NCI-H510A treated with DMSO at 0.1 percent for 48 hours (cell line): ENCODE measurements at regions not wholly inside any gene's neighbourhood (a gene's known extent, or its start where the extent isn't known, plus 50 kb on each side); places are given as distances from the start of the nearest gene placed in this dataset.
A peak's percentile ranks its signal among the peaks of the same experiment; 100 is the strongest.
"Not testable (repeated sequence)": the region's sequence is repeated elsewhere in the genome, so short reads cannot be mapped to it uniquely, and the experiment has no call there.

Experiments
- DNase-seq: peaks from one replicate; lab custom pipeline; 2025; lab: John Stamatoyannopoulos, UW

DNA sequence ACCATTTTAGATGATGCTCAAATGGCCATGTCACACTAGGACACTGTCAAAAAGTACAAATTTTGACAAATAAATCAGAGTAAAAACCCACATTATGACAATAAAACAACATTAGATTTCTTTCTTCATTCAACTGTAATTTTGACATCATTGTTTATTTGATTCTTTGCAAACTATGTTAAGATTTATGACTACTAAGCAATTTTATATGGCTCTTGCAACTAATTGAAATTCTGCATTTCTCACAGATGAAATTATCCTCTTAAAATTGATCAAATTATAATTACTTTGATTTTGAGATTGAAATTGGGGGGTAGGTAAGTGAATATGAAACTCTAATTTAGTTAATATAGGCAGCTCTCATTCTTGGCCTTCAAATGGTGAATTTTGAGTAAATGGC lies 59.8 kb downstream of the ATOH1 start:
- DNase-seq = no peak

DNA sequence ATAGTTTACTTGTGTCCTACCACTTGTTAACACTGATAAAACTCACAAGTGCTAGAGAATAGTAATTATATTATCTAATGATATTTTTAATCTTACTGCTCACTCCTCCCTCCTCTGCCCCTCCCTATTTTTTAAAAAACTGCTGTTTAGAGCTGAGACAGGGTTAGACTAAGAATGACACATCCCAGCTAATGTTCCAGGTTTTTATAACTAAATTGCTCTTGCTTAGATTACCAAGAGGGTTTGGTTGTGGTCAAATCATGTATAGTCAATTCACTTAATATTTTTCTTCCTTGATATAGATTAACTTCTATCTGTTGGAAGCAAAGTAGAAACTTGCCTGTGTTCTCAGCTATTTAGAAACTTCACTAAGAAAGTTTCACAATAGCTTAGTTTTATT lies 60.2 kb downstream of the ATOH1 start:
- DNase-seq = no peak

DNA sequence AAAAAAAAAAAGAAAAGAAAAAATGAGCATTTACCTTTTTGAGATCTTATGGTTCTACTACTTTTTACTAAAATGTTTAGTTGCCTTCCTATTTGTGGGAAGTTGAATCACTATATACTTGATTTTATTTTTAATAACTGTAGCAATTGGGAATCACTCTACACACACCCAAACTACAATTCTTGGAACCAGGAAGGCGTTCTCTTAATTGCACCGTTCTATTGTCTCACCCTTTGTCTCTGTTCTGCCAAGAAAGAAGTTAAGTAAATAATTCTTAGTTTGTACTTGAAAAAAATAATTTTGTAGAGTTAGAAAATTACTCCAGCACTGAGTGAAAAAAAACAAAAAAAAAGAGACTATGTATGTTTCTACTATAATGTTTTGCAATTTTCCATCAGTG lies 62.7 kb downstream of the ATOH1 start:
- DNase-seq = no peak

DNA sequence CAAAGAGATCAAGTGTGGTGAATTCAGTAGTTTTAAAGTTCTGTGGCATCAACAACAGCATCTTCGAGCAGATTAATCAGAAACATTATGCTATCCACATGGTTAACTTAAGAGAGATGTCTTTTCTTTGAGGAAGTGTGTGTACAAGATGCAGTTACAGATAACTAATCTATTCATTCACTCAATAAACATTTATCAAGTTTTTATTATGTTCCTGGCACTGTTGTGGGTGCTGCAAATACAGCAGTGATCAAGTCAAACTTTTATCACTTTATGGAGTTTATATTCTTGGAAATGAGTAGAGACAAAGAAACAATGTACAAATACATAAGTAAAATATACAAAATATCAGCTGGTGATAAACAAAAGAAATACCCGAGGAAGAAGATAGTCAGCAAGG lies 66.4 kb downstream of the ATOH1 start:
- DNase-seq = no peak

DNA sequence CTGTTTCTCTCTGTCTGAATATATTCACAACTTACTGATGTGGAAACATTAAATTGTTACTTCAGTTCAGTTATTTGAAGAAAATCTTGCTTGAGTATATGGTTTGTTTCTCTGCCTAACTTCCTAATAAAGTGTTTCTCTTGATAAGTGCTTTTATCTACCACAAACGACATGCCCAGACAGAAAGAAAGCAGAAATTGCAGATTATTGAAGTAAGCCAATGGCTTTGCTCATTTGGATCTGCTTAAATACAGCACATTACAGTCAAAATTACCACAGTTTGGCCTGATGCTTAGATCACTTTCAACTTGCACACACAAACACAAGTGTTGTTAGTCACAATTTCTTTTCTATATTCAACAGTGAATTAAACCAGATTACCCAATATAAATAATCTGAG lies 68.0 kb downstream of the ATOH1 start:
- no peak for DNase-seq

DNA sequence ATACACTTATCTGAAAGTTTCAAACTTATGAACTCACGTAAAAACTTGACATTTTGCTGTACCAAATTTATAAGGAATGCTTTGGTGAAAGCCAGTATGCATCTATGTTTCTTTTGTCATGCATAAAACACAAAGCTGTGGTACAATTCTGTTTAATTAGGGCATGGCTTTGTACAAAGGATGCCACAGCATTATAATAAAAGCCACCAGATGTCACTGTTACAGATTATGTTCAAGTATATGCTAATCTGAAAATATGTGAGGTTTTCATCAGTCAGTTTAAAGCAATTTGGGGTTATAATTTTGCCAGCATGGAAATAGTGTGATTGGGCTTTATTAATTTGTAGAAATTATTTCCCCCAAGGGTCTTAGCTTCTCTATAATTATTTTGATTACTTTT lies 69.0 kb downstream of the ATOH1 start:
- peak; percentile 8 for DNase-seq

DNA sequence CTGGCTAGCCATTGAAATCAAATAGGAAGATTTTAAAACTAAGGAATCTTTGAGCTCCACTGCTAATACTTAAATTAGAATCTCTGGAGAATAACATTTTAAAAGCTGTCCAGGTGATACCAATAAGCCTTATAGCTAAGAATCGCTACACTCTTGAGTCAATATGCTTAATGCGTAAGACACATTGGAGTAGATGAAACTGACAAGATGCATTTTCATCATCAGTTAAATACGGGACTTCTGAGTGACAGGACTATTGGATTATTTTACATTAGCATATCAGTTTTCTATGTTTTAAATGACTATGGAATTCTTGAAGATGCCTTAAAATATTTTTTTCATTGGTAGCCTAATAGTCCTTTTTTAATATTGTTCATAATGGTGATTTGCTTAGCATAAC lies 80.2 kb downstream of the ATOH1 start:
- DNase-seq = no peak

DNA sequence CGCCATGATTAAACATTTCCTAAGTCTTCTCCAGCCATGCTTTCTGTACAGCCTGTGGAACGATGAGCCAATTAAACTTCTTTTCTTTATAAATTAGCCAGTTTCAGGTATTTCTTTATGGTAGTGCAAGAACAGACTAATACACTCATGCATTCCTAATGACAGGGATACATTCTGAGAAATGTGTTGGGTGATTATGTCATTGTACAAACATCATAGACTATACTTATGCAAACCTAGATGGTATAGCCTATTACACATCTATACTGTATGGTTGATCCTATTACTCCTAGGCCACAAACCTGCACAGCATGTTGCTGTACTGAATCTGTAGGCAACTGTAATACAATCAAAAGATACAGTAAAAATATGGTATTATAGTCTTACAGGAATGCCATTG lies 83.1 kb downstream of the ATOH1 start:
- no peak for DNase-seq

DNA sequence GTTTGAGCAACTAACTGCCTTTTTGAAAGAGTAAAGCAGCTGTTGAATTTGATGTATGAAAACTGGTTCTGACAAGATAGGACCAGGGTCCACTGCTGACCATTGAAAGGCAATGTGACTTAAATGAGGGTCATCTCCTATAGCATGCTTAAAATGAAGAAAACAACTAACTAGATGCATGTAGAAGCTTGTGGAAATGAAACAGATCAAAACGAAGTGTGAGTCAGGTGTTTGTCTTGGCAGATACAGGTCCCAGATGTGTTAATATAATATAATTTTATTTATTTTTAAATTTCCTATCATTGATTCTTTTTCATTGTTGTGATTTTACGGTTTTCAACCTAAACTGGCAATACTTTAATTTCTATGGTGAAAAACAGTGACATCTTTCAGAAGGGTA lies 83.6 kb downstream of the ATOH1 start:
- DNase-seq = no peak

DNA sequence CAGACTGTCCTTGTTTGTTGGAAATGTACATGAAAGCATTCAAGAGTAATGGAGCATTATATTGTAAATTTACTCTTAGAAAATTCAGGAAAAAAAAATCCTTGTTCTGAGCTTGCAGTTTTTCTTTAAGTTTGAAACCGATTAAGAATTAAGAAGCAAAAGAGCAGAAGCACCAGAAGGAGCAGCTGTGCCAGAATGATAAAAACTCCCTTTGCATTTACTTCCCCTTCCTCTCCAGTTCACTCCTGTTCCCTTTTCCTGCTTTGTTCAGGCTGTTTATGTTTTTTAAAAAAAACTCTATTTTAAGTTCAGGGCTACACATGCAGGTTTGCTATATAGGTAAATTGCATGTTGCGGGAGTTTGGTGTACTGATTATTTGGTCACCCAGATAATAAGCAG lies 90.3 kb downstream of the ATOH1 start:
- no peak for DNase-seq

DNA sequence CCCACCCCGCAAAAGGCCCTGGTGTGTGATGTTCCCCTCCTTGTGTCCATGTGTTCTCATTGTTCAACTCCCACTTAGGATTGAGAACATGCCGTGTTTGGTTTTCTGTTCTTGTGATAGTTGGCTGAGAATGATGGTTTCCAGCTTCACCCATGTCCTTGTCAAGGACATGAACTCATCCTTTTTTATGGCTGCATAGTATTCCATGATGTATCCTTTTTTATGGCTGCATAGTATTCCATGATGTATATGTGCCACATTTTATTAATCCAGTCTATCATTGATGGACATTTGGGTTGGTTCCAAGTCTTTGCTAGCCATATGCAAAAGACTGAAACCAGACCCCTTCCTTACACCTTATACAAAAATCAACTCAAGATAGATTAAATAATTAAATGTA lies 95.0 kb downstream of the ATOH1 start:
- DNase-seq = not testable (repeated sequence)

DNA sequence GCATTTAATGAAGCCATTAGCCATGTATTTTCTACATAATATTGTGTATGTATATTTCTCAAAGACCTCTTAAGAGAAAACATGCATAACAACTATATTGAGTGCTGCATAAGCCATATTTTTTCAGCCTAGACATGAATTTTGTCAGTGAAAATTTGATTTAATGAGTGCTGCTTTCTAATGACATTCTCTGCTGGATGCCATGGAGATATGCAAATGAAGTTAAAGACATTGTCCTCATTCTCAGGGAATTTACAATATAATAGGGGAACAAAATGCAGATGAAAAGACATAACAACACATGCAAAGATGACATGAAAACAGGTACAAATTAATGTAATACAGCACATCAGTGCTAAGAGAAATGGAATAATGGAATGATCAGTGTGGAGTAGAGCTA lies 118.7 kb downstream of the ATOH1 start:
- DNase-seq = no peak

DNA sequence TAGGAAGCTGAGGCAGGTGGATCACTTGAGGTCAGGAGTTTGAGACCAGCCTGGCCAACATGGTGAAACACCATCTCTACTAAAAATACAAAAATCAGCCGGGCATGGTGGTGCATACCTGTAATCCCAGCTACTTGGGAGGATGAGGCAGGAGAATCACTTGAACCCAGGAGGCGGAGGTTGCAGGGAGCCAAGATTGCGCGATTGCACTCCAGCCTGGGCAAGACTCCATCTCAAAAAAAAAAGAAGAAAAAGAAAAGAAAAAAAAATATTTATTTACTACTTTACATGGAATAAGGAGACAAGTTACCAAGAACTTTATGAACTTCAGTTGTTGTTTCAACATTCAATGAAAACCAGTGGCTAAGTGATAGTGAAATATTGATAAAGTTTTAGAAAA lies 121.7 kb downstream of the ATOH1 start:
- not testable (repeated sequence) for DNase-seq

DNA sequence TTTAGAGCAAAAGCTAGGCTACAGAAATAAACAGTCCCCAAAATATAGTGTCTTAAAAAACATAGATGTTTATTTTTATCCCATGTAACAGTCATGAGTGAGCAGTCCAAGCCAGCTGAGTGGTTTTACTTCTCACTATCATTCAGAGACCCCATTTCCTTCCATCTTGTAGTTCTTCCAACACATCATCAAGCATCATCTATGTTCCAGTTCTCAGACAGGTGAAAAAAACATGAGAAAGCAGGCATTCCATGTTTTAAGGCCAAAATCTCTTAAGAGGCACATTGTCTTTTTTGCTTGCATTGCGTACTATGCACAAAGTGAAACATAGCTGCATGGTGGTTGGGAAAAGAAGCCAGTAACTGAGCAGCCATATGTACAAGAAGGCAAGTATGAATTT lies 128.6 kb downstream of the ATOH1 start:
- DNase-seq = no peak

DNA sequence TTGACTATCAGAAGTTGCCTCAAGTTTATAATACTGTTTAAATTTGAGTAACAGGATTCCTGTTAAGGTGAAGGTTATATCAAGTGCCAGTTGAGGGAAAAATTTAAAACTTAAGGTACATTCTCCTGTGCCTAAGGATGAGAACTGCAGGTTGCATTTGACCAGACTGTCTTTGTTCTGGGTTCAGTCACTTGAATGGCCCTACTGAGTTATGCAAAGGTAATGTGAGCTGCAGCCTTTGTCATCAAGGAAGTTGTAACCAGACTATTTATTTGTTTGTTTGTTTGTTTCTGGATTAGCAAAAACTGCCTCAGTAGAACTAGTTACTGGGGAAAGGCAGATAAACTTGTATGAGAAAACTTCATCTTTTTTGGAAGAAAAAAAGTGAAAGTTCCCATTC lies 131.9 kb downstream of the ATOH1 start:
- no peak for DNase-seq

DNA sequence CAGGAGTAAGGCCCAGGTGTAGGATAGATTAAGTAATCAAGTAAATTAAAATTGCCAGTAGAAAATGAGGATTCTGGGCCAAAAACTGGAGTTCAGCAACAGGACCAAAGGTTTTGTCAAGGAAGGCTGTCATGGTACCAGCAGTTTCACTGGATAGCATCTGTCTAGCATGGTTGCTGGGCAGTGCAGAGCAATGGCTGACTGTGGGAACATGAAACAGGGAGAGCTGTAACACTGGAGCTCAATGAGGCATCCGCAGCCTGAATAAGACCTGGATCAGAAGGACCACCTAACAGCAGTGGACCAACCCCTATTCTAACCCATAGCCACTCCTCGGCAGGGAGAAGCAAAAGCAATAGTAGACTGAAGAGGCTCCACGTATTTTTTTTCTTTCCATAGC lies 132.4 kb downstream of the ATOH1 start:
- no peak for DNase-seq

DNA sequence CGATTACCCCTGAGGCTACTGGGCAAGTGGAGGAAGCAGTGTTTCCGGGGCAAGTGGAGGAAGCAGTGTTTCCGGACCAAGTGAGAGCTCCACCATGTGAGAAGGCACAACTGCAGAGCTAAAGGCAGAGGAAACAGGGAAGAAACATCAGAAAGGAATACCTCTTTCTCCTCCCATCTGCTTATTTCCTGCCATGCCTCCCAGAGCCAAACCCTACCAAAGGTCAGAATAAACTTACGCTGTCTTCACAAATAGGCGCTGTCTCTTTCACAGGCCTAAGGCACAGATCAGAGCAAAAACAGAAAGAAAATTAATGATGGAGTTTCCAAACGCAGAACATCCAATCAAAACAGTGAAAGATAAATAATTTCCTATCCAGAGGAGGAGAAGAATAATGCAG lies 153.0 kb downstream of the ATOH1 start:
- DNase-seq = no peak

DNA sequence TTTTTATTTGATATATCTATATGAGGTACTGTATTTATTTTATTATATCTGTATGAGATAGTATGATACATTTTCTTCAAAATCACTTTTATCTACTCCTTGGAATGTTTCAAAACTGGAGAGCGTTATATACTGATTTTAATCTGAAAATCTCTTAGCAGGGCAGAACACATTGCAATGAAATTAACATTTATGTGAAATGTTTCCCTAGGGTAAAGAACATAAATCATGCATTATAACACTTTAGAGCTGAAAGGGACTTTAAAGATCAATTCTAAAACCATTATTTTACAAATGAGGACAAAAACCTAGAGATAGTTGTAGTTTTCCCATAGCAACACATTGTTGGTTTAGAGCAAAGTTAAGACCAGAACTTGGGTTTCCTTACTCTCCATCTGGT lies 153.7 kb downstream of the ATOH1 start:
- no peak for DNase-seq

DNA sequence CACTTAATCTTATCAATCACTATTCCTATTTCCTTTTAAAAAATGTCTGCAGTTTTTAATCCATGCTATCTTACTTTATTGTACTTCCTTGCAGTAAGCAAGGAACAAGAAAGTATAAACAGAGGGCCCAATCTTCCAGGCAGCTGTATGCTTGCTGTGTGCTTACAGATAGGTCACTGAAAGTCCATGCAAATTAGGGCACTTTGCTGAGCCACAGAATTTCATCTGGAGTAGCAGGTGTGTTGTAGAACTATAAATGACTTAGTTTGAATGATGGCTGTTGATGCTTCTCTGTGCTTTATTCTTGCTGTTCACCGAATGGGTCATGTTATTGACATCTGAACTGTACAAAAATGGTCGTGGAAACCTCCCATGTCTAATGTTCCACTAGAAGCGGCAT lies 154.6 kb downstream of the ATOH1 start:
- DNase-seq = peak; percentile 6

DNA sequence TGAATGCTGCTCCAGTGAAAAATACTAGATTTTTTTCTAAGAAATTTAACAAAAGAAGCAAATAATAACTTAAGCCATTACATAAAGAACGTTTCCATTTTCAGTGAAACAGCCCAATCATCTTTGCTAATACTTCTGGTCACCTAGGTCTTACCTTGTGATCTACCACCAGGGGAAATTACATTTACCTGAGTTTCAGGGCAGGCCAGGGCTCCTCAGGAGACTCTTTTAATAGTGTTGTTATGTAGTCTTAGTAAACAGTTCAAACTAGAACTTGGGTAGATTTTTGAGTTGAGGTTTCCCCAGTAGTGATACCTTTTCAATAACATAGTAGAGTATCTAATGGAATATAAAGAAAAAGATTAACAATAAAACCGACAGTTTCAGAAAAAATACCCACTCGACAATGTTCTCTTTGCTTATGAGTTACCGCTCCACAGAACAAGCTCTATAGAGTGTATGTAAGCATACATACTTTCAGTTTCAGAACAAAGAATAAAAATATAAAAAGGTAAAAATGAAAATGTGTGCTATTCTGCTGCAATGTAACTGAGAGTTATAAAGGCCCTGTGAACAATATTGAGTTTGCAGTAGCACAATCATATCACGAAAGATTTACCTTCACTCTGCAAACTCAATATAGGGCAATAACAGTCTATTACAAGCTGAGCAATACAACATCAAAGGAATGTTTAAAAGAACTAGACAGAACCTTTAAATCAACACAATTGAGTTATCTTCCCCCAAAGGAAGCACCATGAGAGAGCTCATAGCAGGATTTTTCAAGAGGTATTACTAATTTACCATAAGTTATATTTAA lies 165.8 kb downstream of the ATOH1 start:
- DNase-seq = no peak

DNA sequence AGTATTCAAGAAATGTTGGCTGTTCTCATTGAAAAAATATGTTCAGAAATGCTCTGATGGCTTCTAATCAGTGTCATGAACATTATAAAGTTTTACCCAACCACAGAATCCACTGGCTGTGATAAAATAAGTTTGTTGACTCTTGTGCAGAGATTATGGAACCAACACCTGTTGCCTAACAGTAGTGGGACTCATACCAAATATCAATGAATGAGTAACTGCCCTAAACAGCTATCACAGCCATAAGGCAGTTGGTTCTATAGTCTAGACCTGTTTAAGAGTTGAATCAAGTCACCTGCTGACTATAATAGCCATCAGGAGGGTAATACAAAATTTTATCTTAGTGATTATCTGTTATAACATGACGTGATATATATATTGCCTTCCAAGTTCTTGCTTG lies 168.3 kb downstream of the ATOH1 start:
- DNase-seq = no peak

DNA sequence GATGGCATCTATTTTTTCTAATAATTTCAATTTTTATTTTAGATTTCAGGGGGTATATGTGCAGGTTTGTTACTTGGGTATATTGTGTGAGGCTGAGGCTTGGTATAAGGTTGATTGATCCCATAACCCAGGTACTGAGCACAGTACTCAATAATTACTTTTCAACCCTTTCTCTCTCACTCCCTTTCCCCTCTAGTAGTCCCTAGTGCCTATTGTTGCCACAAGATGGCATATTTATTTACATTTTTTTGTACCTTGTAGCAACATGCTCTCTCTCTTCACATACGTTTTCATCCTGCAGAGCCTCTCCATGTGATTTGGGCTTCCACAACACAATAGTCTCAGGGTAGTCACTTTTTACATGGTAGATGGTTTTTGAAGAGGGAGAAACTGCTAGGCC lies 172.0 kb downstream of the ATOH1 start:
- no peak for DNase-seq

DNA sequence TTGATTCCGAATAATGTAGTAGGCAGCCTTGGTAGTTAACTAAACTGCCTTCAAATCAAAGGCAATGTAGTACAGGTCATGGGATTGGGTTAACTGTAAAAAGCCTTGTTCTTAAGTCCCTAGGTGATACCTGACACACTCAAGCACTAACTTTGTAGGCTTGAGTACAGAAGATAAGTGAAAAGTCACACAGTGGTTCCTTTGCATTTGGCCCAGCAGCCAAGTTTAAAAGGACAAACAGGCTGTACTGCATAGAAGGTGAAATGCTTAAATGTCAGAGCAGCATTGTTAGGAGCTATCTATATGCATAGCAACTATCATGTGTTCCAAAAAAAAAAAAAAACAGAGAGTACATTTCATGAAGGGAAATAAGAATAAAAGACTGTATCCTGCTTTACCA lies 178.4 kb downstream of the ATOH1 start:
- no peak for DNase-seq

DNA sequence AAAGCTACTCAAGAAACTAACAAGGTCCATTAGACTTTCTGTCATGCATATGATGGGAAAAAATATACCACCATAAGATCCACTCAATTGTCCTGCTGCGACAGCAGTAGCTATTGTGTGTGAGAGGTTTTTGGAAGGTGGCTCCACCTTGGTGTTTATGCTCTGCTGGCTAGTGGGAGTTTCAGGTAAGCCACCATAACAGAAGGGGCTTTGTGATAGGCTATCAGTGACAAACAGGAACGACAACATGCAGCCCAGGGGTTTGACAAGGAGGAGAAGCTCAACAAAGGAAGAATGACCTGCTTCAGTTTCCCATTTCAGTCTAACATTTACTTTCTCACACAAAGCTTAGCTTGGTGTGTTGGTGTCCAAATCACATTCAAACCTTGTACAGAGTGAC lies 182.6 kb downstream of the ATOH1 start:
- no peak for DNase-seq
